ENCODE measurements at regions not wholly inside any gene's neighbourhood (a gene's known extent, or its start where the extent isn't known, plus 50 kb on each side); places are given as distances from the start of the nearest gene placed in this dataset.

- DNase-seq = no peak
Measured at GRCh38 chr10:131638049-131638879, 262.5 kb upstream of the PPP2R2D start.

GRCh38 chr10:131638880-131639278, 261.9 kb upstream of the PPP2R2D start:
- no peak for DNase-seq

- no peak for DNase-seq
Measured at GRCh38 chr10:131640045-131640644, 260.7 kb upstream of the PPP2R2D start.

GRCh38 chr10:131641231-131641630, 259.6 kb upstream of the PPP2R2D start:
- DNase-seq = peak; percentile 51

GRCh38 chr10:131641898-131642297, 258.9 kb upstream of the PPP2R2D start:
- no peak for DNase-seq

GRCh38 chr10:131642966-131643365, 257.8 kb upstream of the PPP2R2D start:
- no peak for DNase-seq

- no peak for DNase-seq
Measured at GRCh38 chr10:131644289-131644688, 256.5 kb upstream of the PPP2R2D start.

GRCh38 chr10:131644864-131645658, 255.7 kb upstream of the PPP2R2D start:
- DNase-seq = no peak

GRCh38 chr10:131645756-131646155, 255.1 kb upstream of the PPP2R2D start:
- no peak for DNase-seq

GRCh38 chr10:131646551-131647525, 254.0 kb upstream of the PPP2R2D start:
- DNase-seq = no peak

GRCh38 chr10:131647789-131648188, 253.0 kb upstream of the PPP2R2D start:
- DNase-seq = no peak

GRCh38 chr10:131648386-131649020, 252.3 kb upstream of the PPP2R2D start:
- DNase-seq = no peak

GRCh38 chr10:131649617-131650016, 251.2 kb upstream of the PPP2R2D start:
- no peak for DNase-seq

- no peak for DNase-seq
Measured at GRCh38 chr10:131650169-131650705, 250.6 kb upstream of the PPP2R2D start.

- DNase-seq = no peak
Measured at GRCh38 chr10:131650771-131651673, 249.8 kb upstream of the PPP2R2D start.

- DNase-seq = no peak
Measured at GRCh38 chr10:131651674-131652437, 249.0 kb upstream of the PPP2R2D start.

GRCh38 chr10:131652438-131653139, 248.2 kb upstream of the PPP2R2D start:
- no peak for DNase-seq

- DNase-seq = no peak
Measured at GRCh38 chr10:131653140-131653539, 247.7 kb upstream of the PPP2R2D start.

Data from NCI-H510A (cell line).